AG04449 (cell line): ENCODE measurements at regions not wholly inside any gene's neighbourhood (a gene's known extent, or its start where the extent isn't known, plus 50 kb on each side); places are given as distances from the start of the nearest gene placed in this dataset.

Source experiments
- CTCF ChIA-PET: fragments of 350-600 bp; formaldehyde crosslinking; extraction: SDS; loops from one replicate; lab custom pipeline; 2021; ENCODE audit warnings: antibody characterized with exemption; lab: Yijun Ruan, JAX
- POLR2A ChIA-PET: fragments of 400-600, 350-600 bp; formaldehyde crosslinking; extraction: SDS; loops from one replicate; lab custom pipeline; 2020; ENCODE audit warnings: antibody characterized with exemption, inconsistent platforms; lab: Yijun Ruan, JAX
- DNase-seq: peaks from one replicate; pipeline ENCODE4 v3.0.0-alpha.2; 2010; ENCODE audit warnings: low read depth, low spot score
- H3K4me3 ChIP-seq: 2 replicates; pipeline ENCODE4 v1.5.1; 2011; ENCODE audit warnings: low read depth, mild to moderate bottlenecking, control low read depth, low read length
- CTCF ChIP-seq: IDR thresholded peaks from one replicate; pipeline ENCODE4 v1.5.1; 2011; ENCODE audit warnings: mild to moderate bottlenecking, moderate library complexity, low read length, control low read depth, inconsistent platforms; ENCODE audit not compliant: insufficient read depth; ENCODE audit errors: missing control alignments

- POLR2A ChIA-PET, result no interaction called here
- TF ChIP-seq CTCF, result no peak
- no peak overlapping the region for H3K4me3 ChIP-seq
- DNase-seq, result no peak
- CTCF ChIA-PET, result no interaction called here
These were observed 214.0 kb upstream of the ZP4 start for GRCh38 chr1:238104752-238105151.

GRCh38 chr1:238101923-238102322, 211.2 kb upstream of the ZP4 start:
- ChIA-PET CTCF (no interaction called here), POLR2A (no interaction called here)
- no peak overlapping the region for H3K4me3 ChIP-seq
- no peak for TF ChIP-seq CTCF
- no peak for DNase-seq

GRCh38 chr1:238099871-238100270, 209.1 kb upstream of the ZP4 start:
- H3K4me3 ChIP-seq, result no peak overlapping the region
- ChIA-PET CTCF (no interaction called here), POLR2A (no interaction called here)
- DNase-seq, result no peak
- TF ChIP-seq CTCF, result no peak

GRCh38 chr1:238089615-238090014, 198.9 kb upstream of the ZP4 start:
- no peak for TF ChIP-seq CTCF
- no peak for DNase-seq
- ChIA-PET POLR2A (no interaction called here), CTCF (no interaction called here)
- H3K4me3 ChIP-seq, result no peak overlapping the region

- POLR2A ChIA-PET, result no interaction called here
- no peak for DNase-seq
- no peak for TF ChIP-seq CTCF
- no peak overlapping the region for H3K4me3 ChIP-seq
- CTCF ChIA-PET, result interaction anchor here (0.9 kb wide), 1 partner anchor 282 kb away, joined by 3 read pairs; no protein-coding TSS in a partner anchor
These were observed 198.0 kb upstream of the ZP4 start for GRCh38 chr1:238088560-238089290.

GRCh38 chr1:238073991-238074390, 183.3 kb upstream of the ZP4 start:
- H3K4me3 ChIP-seq, result no peak overlapping the region
- POLR2A ChIA-PET, result interaction anchor here (0.6 kb wide), 1 partner anchor 1159 kb away, joined by 3 read pairs; no protein-coding TSS in a partner anchor
- CTCF ChIA-PET, result no interaction called here
- no peak for TF ChIP-seq CTCF
- DNase-seq, result no peak
